ENCODE measurements at regions not wholly inside any gene's neighbourhood (a gene's known extent, or its start where the extent isn't known, plus 50 kb on each side); places are given as distances from the start of the nearest gene placed in this dataset.

- Histone ChIP-seq H2AFZ (ENCODE audit: low read length) (no peak overlapping the region), H2BK20ac (ENCODE audit: low read depth, low read length, poor library complexity, severe bottlenecking) (no peak overlapping the region), H3K4ac (ENCODE audit: low read depth, low read length) (no peak overlapping the region), H4K8ac (replicated peaks; ENCODE audit: insufficient read length, low read depth, low read length) (no peak overlapping the region), H3K56ac (ENCODE audit: insufficient read length, low read depth, low read length) (no peak overlapping the region), H2BK120ac (ENCODE audit: low read depth, low read length, poor library complexity, severe bottlenecking) (no peak overlapping the region), H3K27ac (ENCODE audit: insufficient read length, low read depth, low read length) (no peak overlapping the region), H2AK5ac (ENCODE audit: insufficient read length, low read length) (no peak overlapping the region), H3K23ac (ENCODE audit: insufficient read length, low read depth, low read length) (no peak overlapping the region), H3K23me2 (ENCODE audit: insufficient read length, low read depth, low read length, poor library complexity, severe bottlenecking) (no peaks in the 10 kb centered on the region), H3K18ac (ENCODE audit: insufficient read length, low read depth, low read length) (no peak overlapping the region), H3K79me1 (ENCODE audit: insufficient read depth, low read depth, low read length, poor library complexity, severe bottlenecking) (no peaks in the 10 kb centered on the region), H3K27me3 (ENCODE audit: insufficient read depth, low read length) (no peaks in the 10 kb centered on the region), H2BK15ac (ENCODE audit: low read depth, low read length) (no peak overlapping the region), H3T11ph (ENCODE audit: low read length) (no peak overlapping the region), H4K91ac (ENCODE audit: insufficient read length, low read depth, low read length) (no peak overlapping the region), H3K9ac (ENCODE audit: extremely low read depth, insufficient read length, low read length) (no peak overlapping the region), H4K20me1 (ENCODE audit: control insufficient read depth, insufficient read depth, insufficient read length) (no peaks in the 10 kb centered on the region), H3K4me2 (ENCODE audit: insufficient read depth, insufficient read length, low read length) (no peak overlapping the region), H3K79me2 (ENCODE audit: insufficient read depth, low read length) (no peaks in the 10 kb centered on the region), H3K4me1 (ENCODE audit: insufficient read depth, low read length) (0 out of 2 replicates have a peak, but pooled peaks cover 3% of the 10 kb centered on the region), H2BK5ac (ENCODE audit: insufficient read length, low read length) (no peak overlapping the region), H2BK12ac (ENCODE audit: insufficient read length, low read depth, low read length) (no peak overlapping the region), H3K9me3 (ENCODE audit: control insufficient read depth, low read depth, low read length) (no peaks in the 10 kb centered on the region), H4K5ac (ENCODE audit: insufficient read length, low read depth, low read length) (no peak overlapping the region), H3K14ac (ENCODE audit: insufficient read depth, low read length) (no peak overlapping the region)
- H3K27ac Mint-ChIP-seq = no peak overlapping the region
- peaks cover 5 to 7% of the 10 kb centered on the region in 2 experiments; a peak in 3 of 4 replicates for H3K4me1 Mint-ChIP-seq
- no peak overlapping the region for H3K4me3 Mint-ChIP-seq
- WGBS (ENCODE audit: extremely low coverage, insufficient read length, low lambda C conversion rate) = 100% methylated on average over 1 of the region's 2 CpGs
- H3K36me3 Mint-ChIP-seq (ENCODE audit: insufficient read depth in 1 of 3, low read depth in 3 of 3) = no peaks in the 10 kb centered on the region; a peak in 1 of 7 replicates
- no peak for DNase-seq
- H3K9me3 Mint-ChIP-seq = no peaks in the 10 kb centered on the region
- TF ChIP-seq, protein P1, sequence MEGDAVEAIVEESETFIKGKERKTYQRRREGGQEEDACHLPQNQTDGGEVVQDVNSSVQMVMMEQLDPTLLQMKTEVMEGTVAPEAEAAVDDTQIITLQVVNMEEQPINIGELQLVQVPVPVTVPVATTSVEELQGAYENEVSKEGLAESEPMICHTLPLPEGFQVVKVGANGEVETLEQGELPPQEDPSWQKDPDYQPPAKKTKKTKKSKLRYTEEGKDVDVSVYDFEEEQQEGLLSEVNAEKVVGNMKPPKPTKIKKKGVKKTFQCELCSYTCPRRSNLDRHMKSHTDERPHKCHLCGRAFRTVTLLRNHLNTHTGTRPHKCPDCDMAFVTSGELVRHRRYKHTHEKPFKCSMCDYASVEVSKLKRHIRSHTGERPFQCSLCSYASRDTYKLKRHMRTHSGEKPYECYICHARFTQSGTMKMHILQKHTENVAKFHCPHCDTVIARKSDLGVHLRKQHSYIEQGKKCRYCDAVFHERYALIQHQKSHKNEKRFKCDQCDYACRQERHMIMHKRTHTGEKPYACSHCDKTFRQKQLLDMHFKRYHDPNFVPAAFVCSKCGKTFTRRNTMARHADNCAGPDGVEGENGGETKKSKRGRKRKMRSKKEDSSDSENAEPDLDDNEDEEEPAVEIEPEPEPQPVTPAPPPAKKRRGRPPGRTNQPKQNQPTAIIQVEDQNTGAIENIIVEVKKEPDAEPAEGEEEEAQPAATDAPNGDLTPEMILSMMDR (conservative IDR thresholded peaks at IDR 0.05) = no peak
- H3K27me3 Mint-ChIP-seq (ENCODE audit: low read depth) = no peaks in the 10 kb centered on the region
Observed at GRCh38 chr15:81886080-81886479, 159.7 kb downstream of the MEX3B start.

All from H9 (cell line).